ENCODE measurements at regions not wholly inside any gene's neighbourhood (a gene's known extent, or its start where the extent isn't known, plus 50 kb on each side); places are given as distances from the start of the nearest gene placed in this dataset.
"Not testable (repeated sequence)": the region's sequence is repeated elsewhere in the genome, so short reads cannot be mapped to it uniquely, and the experiment has no call there.

DNA sequence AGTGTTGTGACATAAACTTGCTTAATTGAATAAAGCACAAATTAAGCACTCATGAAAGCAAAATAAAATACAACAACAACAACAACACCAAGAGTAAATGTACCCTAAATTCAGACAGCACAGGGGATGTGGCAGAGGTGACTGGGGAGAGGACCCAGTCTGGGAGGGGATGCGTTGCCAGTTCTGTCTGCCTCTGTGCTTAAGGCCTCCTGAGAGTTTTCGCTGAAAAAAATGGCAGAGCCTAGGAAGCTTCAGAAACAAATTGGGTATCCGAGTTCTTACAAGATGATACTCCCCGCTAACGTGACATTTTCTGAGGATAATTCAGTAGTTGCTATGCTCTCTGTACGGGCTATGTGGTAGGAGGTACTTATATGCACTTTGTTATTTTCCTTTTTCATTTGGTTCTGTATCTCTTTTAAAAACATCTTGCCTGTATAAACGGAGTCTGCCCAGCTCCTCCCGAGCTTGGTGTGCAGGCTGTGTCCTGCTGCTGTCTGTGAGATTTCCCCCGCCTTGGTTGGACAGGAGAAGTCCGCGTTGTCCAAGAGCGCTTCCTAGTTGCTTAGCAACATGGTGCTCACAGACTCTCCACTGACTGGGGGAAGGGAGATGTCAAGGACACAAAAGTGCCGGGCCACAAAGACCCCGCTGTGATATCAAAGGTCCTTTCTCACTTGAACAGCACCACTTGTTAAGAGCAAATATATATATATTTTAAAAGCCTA is 134.2 kb upstream of the CPHXL start:
- Mint-ChIP-seq H3K4me3 (no peak overlapping the region), H3K27me3 (peaks cover 27% of the 10 kb centered on the region), H3K4me1 (no peaks in the 10 kb centered on the region), H3K36me3 (ENCODE audit: low read depth) (no peaks in the 10 kb centered on the region), H3K27ac (no peak overlapping the region)
- ATAC-seq (no peak), DNase-seq (no peak)
- H3K9me3 ChIP-seq (ENCODE audit: control insufficient read depth, low read length, poor library complexity, severe bottlenecking): no peaks in the 10 kb centered on the region

DNA sequence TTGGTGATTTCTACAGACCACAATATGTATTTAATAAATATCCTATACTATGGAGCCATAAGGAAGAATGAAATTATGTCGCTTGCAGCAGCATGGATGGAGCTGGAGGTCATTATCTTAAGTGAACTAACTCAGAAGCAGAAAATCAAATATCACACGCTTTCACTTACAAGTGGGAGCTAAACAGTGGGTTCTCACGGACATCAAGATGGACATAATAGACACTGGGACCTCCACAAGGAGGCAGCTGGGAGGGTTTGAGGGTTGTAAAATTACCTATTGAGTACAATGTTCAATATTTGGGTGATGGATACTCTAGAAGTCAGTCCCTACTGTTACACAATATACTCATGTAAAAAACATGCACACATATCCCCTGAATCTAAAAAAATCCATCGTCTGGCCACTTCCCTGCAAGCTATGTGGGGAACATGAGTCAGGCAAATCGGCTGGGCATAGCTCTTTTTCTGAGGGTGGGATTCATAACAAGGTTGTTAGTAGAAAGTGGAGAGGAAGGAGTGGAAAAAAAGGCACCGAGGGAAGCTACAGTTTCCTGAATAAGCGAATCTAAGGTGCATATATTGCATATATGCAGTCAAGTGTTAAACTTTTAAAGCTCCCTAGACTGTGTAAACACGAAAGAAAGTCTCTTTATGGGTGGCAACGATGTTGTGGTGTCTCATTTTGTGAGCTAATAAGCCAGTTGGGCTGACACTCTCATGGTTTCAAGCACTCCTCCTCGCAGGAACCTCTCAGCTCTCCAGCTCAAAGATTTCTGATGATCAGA is 135.2 kb upstream of the CPHXL start:
- no peak for DNase-seq

DNA sequence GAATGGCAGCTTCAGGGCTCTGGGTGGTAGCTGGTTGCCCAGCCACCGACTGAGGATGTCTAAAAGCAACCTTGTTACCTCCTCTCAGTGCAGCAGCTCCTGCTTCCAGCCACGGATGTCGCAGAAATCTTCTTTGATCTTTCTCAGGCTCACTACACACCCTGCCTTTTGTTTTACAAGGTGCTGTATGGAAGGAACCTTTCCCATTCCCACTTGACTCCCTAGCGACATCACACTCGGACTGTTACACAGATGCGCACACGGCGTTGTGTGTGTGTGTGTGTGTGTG is 135.8 kb upstream of the CPHXL start:
- no peak overlapping the region for H3K27ac Mint-ChIP-seq
- no peaks in the 10 kb centered on the region for H3K4me1 Mint-ChIP-seq
- DNase-seq (no peak), ATAC-seq (no peak)
- H3K27me3 Mint-ChIP-seq: peaks cover 18% of the 10 kb centered on the region
- no peak overlapping the region for H3K4me3 Mint-ChIP-seq
- H3K36me3 Mint-ChIP-seq (ENCODE audit: low read depth): no peaks in the 10 kb centered on the region
- H3K9me3 ChIP-seq (ENCODE audit: control insufficient read depth, low read length, poor library complexity, severe bottlenecking): no peaks in the 10 kb centered on the region

More for the DNA sequence above, 135.2 kb upstream of the CPHXL start:
- Mint-ChIP-seq H3K4me3 (no peak overlapping the region), H3K27me3 (peaks cover 23% of the 10 kb centered on the region), H3K4me1 (no peaks in the 10 kb centered on the region), H3K36me3 (ENCODE audit: low read depth) (no peaks in the 10 kb centered on the region), H3K27ac (no peak overlapping the region)
- no peak for ATAC-seq
- H3K9me3 ChIP-seq (ENCODE audit: control insufficient read depth, low read length, poor library complexity, severe bottlenecking): no peaks in the 10 kb centered on the region

DNA sequence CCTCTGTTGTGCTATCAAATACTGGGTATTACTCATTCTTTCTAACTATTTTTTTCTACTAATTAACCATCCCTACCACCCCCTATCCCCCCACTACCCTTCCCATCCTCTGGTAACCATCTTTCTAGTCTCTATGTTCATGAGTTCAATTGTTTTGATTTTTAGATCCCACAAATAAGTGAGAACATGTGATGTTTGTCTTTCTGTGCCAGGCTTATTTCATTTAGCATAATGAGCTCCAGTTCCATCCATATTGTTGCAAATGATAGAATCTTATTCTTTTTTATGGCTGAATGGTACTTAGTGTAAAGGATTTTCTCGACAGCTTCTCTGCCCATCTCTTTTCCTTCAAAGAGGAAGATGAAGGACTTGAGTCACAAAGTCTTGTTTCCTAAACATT is 138.0 kb upstream of the CPHXL start:
- Mint-ChIP-seq H3K27ac (no peak overlapping the region), H3K36me3 (ENCODE audit: low read depth) (no peaks in the 10 kb centered on the region), H3K27me3 (peaks cover 11% of the 10 kb centered on the region), H3K4me3 (no peak overlapping the region), H3K4me1 (no peaks in the 10 kb centered on the region)
- no peaks in the 10 kb centered on the region for H3K9me3 ChIP-seq (ENCODE audit: control insufficient read depth, low read length, poor library complexity, severe bottlenecking)
- ATAC-seq (no peak), DNase-seq (no peak)

DNA sequence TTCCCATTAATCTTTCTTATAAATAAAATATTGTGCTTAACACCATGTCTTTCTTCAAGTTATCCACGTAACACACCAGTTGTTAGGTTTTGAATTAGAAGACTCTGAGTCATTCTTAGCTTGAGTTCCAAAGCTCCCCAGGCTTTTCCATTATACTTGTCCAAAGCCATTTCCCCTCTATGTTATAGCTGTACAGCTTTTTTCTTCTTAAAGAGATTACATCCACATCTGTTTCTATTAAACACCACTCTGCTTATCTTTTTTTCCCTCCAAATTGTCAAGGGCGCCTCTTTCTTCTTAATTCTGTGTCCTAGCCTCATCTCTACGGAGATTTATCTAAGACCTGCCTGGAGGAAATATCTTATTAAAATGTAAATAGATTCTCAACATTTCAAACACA is 139.4 kb upstream of the CPHXL start:
- no peaks in the 10 kb centered on the region for H3K9me3 ChIP-seq (ENCODE audit: control insufficient read depth, low read length, poor library complexity, severe bottlenecking)
- ATAC-seq: no peak
- peaks cover under 1% of the 10 kb centered on the region for H3K27me3 Mint-ChIP-seq
- no peak for DNase-seq
- H3K36me3 Mint-ChIP-seq (ENCODE audit: low read depth): no peaks in the 10 kb centered on the region
- no peak overlapping the region for H3K27ac Mint-ChIP-seq
- no peak overlapping the region for H3K4me3 Mint-ChIP-seq
- H3K4me1 Mint-ChIP-seq: no peaks in the 10 kb centered on the region

DNA sequence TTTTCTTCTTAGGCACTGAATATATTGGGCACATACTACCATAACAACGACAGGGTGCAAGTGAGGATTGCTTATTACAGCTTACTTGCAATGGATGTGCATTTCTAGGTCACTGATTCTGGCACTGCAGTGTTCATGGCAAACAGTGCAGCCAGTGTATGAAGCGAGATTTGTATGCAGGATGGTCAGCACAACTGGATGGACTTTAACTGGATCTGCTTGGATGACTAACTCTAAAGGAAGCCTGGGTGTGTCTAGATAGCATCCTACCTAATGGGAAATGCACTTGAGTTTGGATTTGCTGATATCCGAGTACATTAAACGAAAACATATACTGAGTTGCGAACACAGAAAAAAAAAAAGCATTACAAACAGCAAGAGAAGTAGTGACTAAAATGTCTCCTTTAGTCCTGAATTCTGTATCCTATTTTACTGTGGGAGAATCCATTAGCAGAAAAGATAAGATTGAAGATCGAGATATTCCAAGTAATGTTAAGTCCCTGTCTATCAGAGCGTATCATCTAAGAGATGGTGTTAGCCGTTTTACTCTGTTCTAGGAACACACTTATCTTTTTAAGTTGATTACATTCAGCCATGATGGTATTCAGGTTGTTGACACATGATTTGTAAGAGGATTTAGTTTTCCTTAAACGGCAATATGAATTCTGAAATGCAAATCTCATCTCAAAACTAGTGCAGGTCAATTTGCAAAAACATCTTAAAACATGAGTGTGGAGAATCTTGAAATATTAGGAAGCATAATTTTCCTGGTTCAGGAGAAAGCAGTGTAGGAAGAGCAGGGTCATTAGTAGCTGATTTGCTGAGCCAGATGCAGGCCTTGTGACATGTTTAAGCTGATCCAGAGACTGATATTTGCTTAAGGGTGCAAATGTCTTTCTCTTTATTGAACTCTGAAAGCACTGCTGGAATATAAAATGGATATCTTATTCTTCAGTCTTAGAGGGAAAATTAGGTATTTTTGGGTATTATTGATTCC is 142.6 kb upstream of the CPHXL start:
- Mint-ChIP-seq H3K36me3 (ENCODE audit: low read depth) (no peaks in the 10 kb centered on the region), H3K4me3 (no peak overlapping the region), H3K4me1 (no peaks in the 10 kb centered on the region), H3K27ac (no peak overlapping the region), H3K27me3 (peaks cover 4% of the 10 kb centered on the region)
- ATAC-seq (no peak), DNase-seq (no peak)
- H3K9me3 ChIP-seq (ENCODE audit: control insufficient read depth, low read length, poor library complexity, severe bottlenecking): no peaks in the 10 kb centered on the region

DNA sequence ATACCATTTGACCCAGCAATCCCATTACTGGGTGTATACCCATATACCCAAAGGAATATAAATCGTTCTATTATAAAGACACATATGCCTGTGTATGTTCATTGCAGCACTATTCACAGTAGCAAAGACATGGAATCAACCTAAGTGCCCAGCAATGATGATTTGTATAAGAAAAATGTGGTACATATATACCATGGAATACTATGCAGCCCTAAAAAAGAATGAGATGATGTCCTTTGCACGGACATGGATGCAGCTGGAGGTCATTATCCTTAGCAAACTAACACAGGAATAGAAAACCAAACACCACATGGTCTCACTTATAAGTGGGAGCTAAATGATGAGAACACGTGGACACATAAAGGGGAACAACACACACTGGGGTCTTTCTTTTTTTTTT is 155.0 kb upstream of the CPHXL start:
- H3K27me3 Mint-ChIP-seq, ATAC-seq: not testable (repeated sequence)

DNA sequence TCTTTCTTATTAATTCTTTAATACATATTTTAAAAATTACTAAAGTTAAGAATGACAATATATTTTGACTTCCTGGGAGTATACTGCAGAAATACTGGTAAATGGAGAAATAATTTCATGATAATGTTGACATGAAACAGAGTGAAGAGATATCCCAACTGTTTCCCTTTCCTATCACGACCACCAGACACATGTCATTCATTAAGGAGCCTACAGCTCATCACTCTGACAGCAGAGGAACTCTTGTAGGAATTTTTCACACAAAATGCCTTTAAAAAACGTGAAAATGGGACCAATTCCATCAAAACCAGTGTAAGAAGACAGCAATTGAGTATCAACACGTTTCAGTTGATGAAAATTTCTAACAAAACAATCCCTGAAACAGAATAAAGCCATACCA is 172.9 kb upstream of the CPHXL start:
- H3K27ac Mint-ChIP-seq: no peak overlapping the region
- no peaks in the 10 kb centered on the region for H3K4me1 Mint-ChIP-seq
- H3K27me3 Mint-ChIP-seq: peaks cover 2% of the 10 kb centered on the region
- DNase-seq (no peak), ATAC-seq (no peak)
- no peaks in the 10 kb centered on the region for H3K9me3 ChIP-seq (ENCODE audit: control insufficient read depth, low read length, poor library complexity, severe bottlenecking)
- no peak overlapping the region for H3K4me3 Mint-ChIP-seq
- H3K36me3 Mint-ChIP-seq (ENCODE audit: low read depth): no peaks in the 10 kb centered on the region

More for the DNA sequence above, 155.0 kb upstream of the CPHXL start:
- H3K4me3 Mint-ChIP-seq; DNase-seq; H3K36me3 Mint-ChIP-seq (ENCODE audit: low read depth); H3K9me3 ChIP-seq (ENCODE audit: control insufficient read depth, low read length, poor library complexity, severe bottlenecking); H3K27ac Mint-ChIP-seq; H3K4me1 Mint-ChIP-seq: not testable (repeated sequence)

DNA sequence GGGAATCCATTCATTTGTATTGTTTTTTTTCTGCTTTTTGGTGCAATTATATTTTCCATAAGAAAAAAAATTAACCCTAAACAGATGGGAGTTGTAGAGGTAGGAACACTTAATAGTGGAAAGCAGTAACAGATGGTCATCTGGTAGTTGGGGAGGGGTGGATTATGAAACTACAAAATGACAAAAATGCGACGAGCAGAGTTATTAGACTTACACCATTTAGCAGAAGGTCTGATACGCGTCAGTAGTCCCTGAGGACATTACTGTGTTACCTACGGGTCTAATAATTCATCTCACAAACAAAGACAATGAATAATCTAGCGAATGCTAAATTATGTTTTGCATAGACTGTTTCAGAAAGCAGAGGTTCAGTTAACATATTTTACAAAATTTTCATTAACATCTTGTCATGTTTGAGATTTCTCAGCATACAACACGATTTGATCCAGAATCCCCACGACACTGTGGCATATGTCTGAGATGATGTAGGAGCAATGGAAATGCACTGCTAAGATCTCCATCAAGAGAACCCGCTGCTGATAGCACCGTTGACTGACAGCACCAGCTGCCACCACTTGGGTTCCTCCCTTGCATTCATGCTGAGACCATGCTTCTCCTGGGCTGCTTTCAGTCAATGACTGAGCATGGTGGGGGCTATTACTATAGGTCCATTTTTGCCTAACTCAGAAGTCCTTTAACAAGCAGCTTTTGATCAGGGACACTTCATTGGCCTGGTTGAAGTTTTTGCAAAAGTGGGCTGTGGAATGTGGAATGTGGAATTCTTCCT is 182.2 kb upstream of the CPHXL start:
- no peaks in the 10 kb centered on the region for H3K9me3 ChIP-seq (ENCODE audit: control insufficient read depth, low read length, poor library complexity, severe bottlenecking)
- Mint-ChIP-seq H3K27ac (no peak overlapping the region), H3K4me1 (peaks cover 5% of the 10 kb centered on the region), H3K4me3 (no peak overlapping the region), H3K36me3 (ENCODE audit: low read depth) (no peaks in the 10 kb centered on the region), H3K27me3 (no peaks in the 10 kb centered on the region)
- ATAC-seq: no peak
- DNase-seq: no peak

DNA sequence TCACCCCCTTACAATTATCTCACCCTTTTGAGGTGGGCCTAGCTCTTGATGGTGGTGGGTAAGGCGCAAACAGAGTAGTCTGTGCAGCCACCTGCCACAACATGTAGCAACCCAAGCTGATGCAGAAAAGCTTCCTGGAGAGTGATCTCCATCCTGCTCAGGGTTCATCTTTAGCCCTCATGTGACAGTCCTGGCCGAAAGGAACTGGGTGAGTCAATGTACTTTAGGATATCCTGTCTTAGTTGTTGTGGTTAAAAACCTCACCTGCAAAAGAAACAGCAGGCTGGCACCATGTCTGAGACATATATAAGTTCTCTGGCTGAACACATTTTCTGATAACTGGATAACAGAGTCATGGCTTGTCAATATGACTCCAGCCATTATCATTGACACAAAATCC is 183.5 kb upstream of the CPHXL start:
- Mint-ChIP-seq H3K4me1 (peaks cover 5% of the 10 kb centered on the region), H3K27ac (no peak overlapping the region), H3K4me3 (no peak overlapping the region), H3K27me3 (no peaks in the 10 kb centered on the region), H3K36me3 (ENCODE audit: low read depth) (no peaks in the 10 kb centered on the region)
- H3K9me3 ChIP-seq (ENCODE audit: control insufficient read depth, low read length, poor library complexity, severe bottlenecking): no peaks in the 10 kb centered on the region
- ATAC-seq: no peak
- DNase-seq: no peak

DNA sequence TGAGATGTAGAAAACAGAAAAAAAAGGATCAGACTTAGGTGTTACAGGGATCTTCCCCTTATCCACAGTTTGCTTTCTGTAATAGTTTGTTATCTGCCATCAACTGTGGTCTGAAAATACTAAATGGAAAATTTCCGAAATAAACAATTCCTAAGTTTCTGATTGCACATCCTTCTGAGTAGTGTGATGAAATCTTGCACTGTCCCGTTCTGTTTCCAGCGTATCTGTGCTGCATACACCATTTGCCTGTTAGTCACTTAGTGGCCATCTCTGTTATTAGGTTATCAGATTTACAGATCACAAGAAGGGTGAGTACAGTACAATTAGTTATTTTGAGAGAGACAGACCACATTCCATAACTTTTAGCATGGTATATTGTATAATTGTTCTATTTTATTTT is 185.6 kb upstream of the CPHXL start:
- H3K27me3 Mint-ChIP-seq: peaks cover 10% of the 10 kb centered on the region
- no peaks in the 10 kb centered on the region for H3K36me3 Mint-ChIP-seq (ENCODE audit: low read depth)
- H3K4me1 Mint-ChIP-seq: peaks cover 5% of the 10 kb centered on the region
- no peak overlapping the region for H3K4me3 Mint-ChIP-seq
- no peak overlapping the region for H3K27ac Mint-ChIP-seq
- H3K9me3 ChIP-seq (ENCODE audit: control insufficient read depth, low read length, poor library complexity, severe bottlenecking): no peaks in the 10 kb centered on the region
- no peak for ATAC-seq
- no peak for DNase-seq

DNA sequence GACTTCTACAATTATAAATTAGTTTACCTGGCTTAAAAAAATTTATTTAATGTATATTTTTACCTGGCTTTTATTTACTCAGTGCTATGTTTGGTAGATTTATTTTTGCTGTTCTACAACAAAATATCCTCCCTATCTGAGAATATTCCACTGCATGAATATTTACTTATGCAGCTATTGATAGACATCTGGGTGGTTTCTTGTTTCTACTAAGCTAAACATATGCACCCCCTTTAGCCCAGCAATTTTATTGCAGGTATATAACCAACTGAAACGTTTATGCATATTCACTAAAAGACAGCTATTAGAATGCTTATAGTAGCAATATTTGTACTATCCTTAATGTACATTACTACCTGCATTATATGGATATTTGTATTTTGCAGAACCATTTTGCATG is 187.7 kb upstream of the CPHXL start:
- peaks cover 5% of the 10 kb centered on the region for H3K4me1 Mint-ChIP-seq
- DNase-seq: no peak
- H3K27ac Mint-ChIP-seq: no peak overlapping the region
- H3K9me3 ChIP-seq (ENCODE audit: control insufficient read depth, low read length, poor library complexity, severe bottlenecking): no peaks in the 10 kb centered on the region
- no peak for ATAC-seq
- H3K4me3 Mint-ChIP-seq: no peak overlapping the region
- H3K27me3 Mint-ChIP-seq: peaks cover 10% of the 10 kb centered on the region
- H3K36me3 Mint-ChIP-seq (ENCODE audit: low read depth): no peaks in the 10 kb centered on the region

DNA sequence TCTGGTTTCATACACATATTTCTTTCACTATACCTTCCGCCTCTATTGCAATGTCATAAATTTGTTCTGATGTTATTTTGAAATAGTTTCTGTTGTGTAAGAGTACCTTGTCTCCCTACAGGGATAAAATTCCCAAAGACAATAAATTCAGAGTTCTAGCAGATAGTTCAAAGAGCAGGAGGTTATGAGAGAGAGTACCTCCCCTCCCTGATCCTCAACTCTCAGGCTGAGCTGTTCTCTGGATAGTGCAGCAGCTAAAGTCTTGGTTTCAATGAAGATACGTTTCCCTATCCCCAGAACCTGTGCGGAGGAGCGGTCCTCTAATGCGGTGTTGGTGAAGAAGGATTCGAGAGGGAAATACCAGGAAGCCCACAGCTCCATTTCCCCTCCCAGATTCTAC is 190.2 kb upstream of the CPHXL start:
- no peak overlapping the region for H3K27ac Mint-ChIP-seq
- no peaks in the 10 kb centered on the region for H3K4me1 Mint-ChIP-seq
- no peaks in the 10 kb centered on the region for H3K36me3 Mint-ChIP-seq (ENCODE audit: low read depth)
- DNase-seq (no peak), ATAC-seq (no peak)
- H3K4me3 Mint-ChIP-seq: no peak overlapping the region
- H3K9me3 ChIP-seq (ENCODE audit: control insufficient read depth, low read length, poor library complexity, severe bottlenecking): no peaks in the 10 kb centered on the region
- H3K27me3 Mint-ChIP-seq: peaks cover 30% of the 10 kb centered on the region

Data from T-helper 17 cell (primary cell).